T-cell (primary cell): ENCODE measurements at regions not wholly inside any gene's neighbourhood (a gene's known extent, or its start where the extent isn't known, plus 50 kb on each side); places are given as distances from the start of the nearest gene placed in this dataset.

ENCODE experiments used
- ATAC-seq, 4 experiments: fragments of 200-7000 bp in 3 of 4; fragments of 150-1000 bp in 1 of 4; cut with Tn5 transposase; replicated peaks in 1 of 4; 1 replicate in 3 of 4; 2 replicates in 1 of 4; pipeline ENCODE4 v1.10.0; 2021; ENCODE audit warnings: moderate library complexity in 3 of 4, mild to moderate bottlenecking in 2 of 4, moderate number of reproducible peaks in 1 of 4
- CTCF ChIA-PET, 2 donors: fragments of 300-600 bp; sonication (Branson Sonifier 250); formaldehyde crosslinking; loops; one replicate each; lab custom pipeline; 2022; ENCODE audit warnings: antibody characterized with exemption in 2 of 2; lab: Charles Lee
- POLR2A ChIA-PET, 2 donors: fragments of 300-600 bp; sonication (Branson Sonifier 250); formaldehyde crosslinking; loops; one replicate each; lab custom pipeline; 2022; ENCODE audit warnings: antibody characterized with exemption in 2 of 2; lab: Charles Lee
- DNase-seq, 35 experiments: peaks; one replicate each; pipeline versions ENCODE4 v3.0.0 to v3.0.0-alpha.2; 2013 to 2023
- H3K27ac ChIP-seq: one replicate; pipeline ENCODE4 v1.5.1; 2013; ENCODE audit warnings: low read length
- H3K27me3 ChIP-seq, 2 experiments: replicated peaks in 1 of 2; 1 replicate in 1 of 2; 2 replicates in 1 of 2; pipeline versions ENCODE4 v1.6.1 to v1.7.0; 2013; ENCODE audit warnings: low read length in 1 of 2, mixed read lengths in 1 of 2; ENCODE audit not compliant: control insufficient read depth in 2 of 2, insufficient read depth in 2 of 2; ENCODE audit errors: extremely low read depth in 1 of 2
- H3K36me3 ChIP-seq, 2 donors: 1 replicate in 1 of 2; 2 replicates in 1 of 2; pipeline versions ENCODE4 v1.6.1 to v1.7.0; 2013; ENCODE audit warnings: low read length in 1 of 2; ENCODE audit not compliant: control insufficient read depth in 2 of 2, insufficient read depth in 1 of 2; ENCODE audit errors: extremely low read depth in 1 of 2
- H3K4me1 ChIP-seq, 2 experiments: 1 replicate in 1 of 2; 2 replicates in 1 of 2; pipeline versions ENCODE4 v1.6.1 to v1.7.0; 2013; ENCODE audit warnings: low read length in 2 of 2, mixed read lengths in 1 of 2; ENCODE audit not compliant: insufficient read depth in 2 of 2, control insufficient read depth in 1 of 2; ENCODE audit errors: extremely low read depth in 1 of 2
- H3K4me3 ChIP-seq, 2 donors: 1 replicate in 1 of 2; 2 replicates in 1 of 2; pipeline versions ENCODE4 v1.5.1 to v1.7.0; 2013; ENCODE audit warnings: mild to moderate bottlenecking in 2 of 2, low read length in 1 of 2, moderate library complexity in 1 of 2; ENCODE audit not compliant: control insufficient read depth in 1 of 2; ENCODE audit errors: extremely low read depth in 1 of 2
- H3K9me3 ChIP-seq: 2 replicates; pipeline ENCODE4 v1.7.0; 2013
- H3K27ac Mint-ChIP-seq, 2 donors: one replicate each; pipeline ENCODE4 v1.8.0; 2020 to 2021; ENCODE audit warnings: mild to moderate bottlenecking in 2 of 2, mixed read lengths in 2 of 2
- H3K27me3 Mint-ChIP-seq, 2 donors: one replicate each; pipeline ENCODE4 v1.8.0; 2021 to 2022; ENCODE audit warnings: mixed read lengths in 2 of 2
- H3K36me3 Mint-ChIP-seq: one replicate; pipeline ENCODE4 v1.8.0; 2021; ENCODE audit warnings: mixed read lengths
- H3K4me1 Mint-ChIP-seq, 3 donors: one replicate each; pipeline ENCODE4 v1.8.0; 2020 to 2022; ENCODE audit warnings: mixed read lengths in 3 of 3, mild to moderate bottlenecking in 1 of 3
- H3K4me3 Mint-ChIP-seq, 3 donors: one replicate each; pipeline ENCODE4 v1.8.0; 2020 to 2022; ENCODE audit warnings: mild to moderate bottlenecking in 3 of 3, mixed read lengths in 3 of 3, moderate library complexity in 3 of 3
- H3K9me3 Mint-ChIP-seq, 3 donors: one replicate each; pipeline ENCODE4 v1.8.0; 2020 to 2022; ENCODE audit warnings: mixed read lengths in 3 of 3
- WGBS: methylation state at CpG from one replicate; pipeline ENCODE4 v1.1.5; 2013; ENCODE audit warnings: missing lambda C conversion rate; ENCODE audit not compliant: insufficient coverage; 5-methylcytosine and 5-hydroxymethylcytosine counted together

GRCh38 chr18:65527879-65528633, 222.8 kb upstream of the CDH7 start:
- ATAC-seq, result no peak
- CTCF ChIA-PET, result no interaction called here
- H3K9me3 ChIP-seq, result no peaks in the 10 kb centered on the region

GRCh38 chr18:65526099-65526498, 224.7 kb upstream of the CDH7 start:
- Mint-ChIP-seq H3K36me3 (no peaks in the 10 kb centered on the region), H3K4me1 (no peaks in the 10 kb centered on the region), H3K4me3 (no peak overlapping the region), H3K9me3 (peaks cover 18 to 22% (median 18%) of the 10 kb centered on the region in 3 donors), H3K27me3 (no peaks in the 10 kb centered on the region), H3K27ac (no peak overlapping the region)
- no peak overlapping the region for H3K4me3 ChIP-seq
- no peak for ATAC-seq
- no peak overlapping the region for H3K27ac ChIP-seq
- WGBS, result no CpG with 5 or more reads among the region's 1 CpG
- no peaks in the 10 kb centered on the region for H3K27me3 ChIP-seq
- no peaks in the 10 kb centered on the region for H3K36me3 ChIP-seq
- H3K4me1 ChIP-seq, result no peaks in the 10 kb centered on the region
- H3K9me3 ChIP-seq, result no peaks in the 10 kb centered on the region
- DNase-seq, result no peak
- POLR2A ChIA-PET, result no interaction called here
- CTCF ChIA-PET, result no interaction called here

More at GRCh38 chr18:65527879-65528633, 222.8 kb upstream of the CDH7 start:
- no peak overlapping the region for H3K4me3 ChIP-seq
- H3K4me1 ChIP-seq, result no peaks in the 10 kb centered on the region
- H3K4me3 Mint-ChIP-seq, result no peak overlapping the region
- H3K36me3 Mint-ChIP-seq, result no peaks in the 10 kb centered on the region
- DNase-seq, result no peak
- no peaks in the 10 kb centered on the region for H3K27me3 Mint-ChIP-seq
- no peak overlapping the region for H3K27ac ChIP-seq
- no peaks in the 10 kb centered on the region for H3K36me3 ChIP-seq
- no peaks in the 10 kb centered on the region for H3K27me3 ChIP-seq
- POLR2A ChIA-PET, result no interaction called here
- H3K27ac Mint-ChIP-seq, result no peak overlapping the region
- peaks cover 17 to 24% (median 22%) of the 10 kb centered on the region in 3 donors for H3K9me3 Mint-ChIP-seq
- H3K4me1 Mint-ChIP-seq, result no peaks in the 10 kb centered on the region
- no CpG with 5 or more reads among the region's 4 CpGs for WGBS

DNA sequence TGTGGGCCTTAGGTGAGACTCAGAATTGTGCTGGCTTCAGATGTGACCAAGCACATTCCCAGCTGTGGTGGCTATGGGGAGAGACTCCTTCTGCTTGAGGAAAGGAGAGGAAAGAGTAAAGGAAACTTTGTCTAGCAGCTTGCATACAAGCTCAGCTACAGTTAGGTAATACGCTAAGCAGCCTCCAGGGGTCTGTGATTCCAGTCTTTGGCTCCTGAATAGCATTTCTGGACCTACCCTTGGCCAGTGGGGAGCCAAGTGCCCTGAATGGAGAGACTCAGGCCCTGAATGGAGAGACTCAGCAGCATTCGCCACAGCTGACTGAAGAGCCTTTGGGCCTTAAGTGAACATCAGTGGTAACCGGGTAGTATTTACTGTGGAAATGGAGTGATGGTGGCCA, 227.4 kb upstream of the CDH7 start:
- no peak overlapping the region for H3K27ac Mint-ChIP-seq
- H3K27me3 ChIP-seq, result no peaks in the 10 kb centered on the region
- H3K36me3 ChIP-seq, result no peaks in the 10 kb centered on the region
- no peak overlapping the region for H3K4me3 ChIP-seq
- no peaks in the 10 kb centered on the region for H3K36me3 Mint-ChIP-seq
- WGBS, result 96% methylated on average over 3 of the region's 3 CpGs
- peaks cover 13 to 21% (median 13%) of the 10 kb centered on the region in 3 donors for H3K9me3 Mint-ChIP-seq
- H3K4me1 ChIP-seq, result no peaks in the 10 kb centered on the region
- ChIA-PET CTCF (no interaction called here), POLR2A (no interaction called here)
- no peak overlapping the region for H3K27ac ChIP-seq
- H3K27me3 Mint-ChIP-seq, result no peaks in the 10 kb centered on the region
- no peak overlapping the region for H3K4me3 Mint-ChIP-seq
- ATAC-seq, result no peak
- H3K9me3 ChIP-seq, result no peaks in the 10 kb centered on the region
- no peak for DNase-seq
- no peaks in the 10 kb centered on the region for H3K4me1 Mint-ChIP-seq

- H3K9me3 Mint-ChIP-seq, result peaks cover 13 to 21% (median 13%) of the 10 kb centered on the region in 3 donors
- ATAC-seq (no peak), DNase-seq (no peak)
- H3K36me3 ChIP-seq, result no peaks in the 10 kb centered on the region
- no peak overlapping the region for H3K4me3 Mint-ChIP-seq
- ChIA-PET POLR2A (no interaction called here), CTCF (no interaction called here)
- H3K36me3 Mint-ChIP-seq, result no peaks in the 10 kb centered on the region
- H3K27ac ChIP-seq, result no peak overlapping the region
- no peaks in the 10 kb centered on the region for H3K27me3 ChIP-seq
- H3K27ac Mint-ChIP-seq, result no peak overlapping the region
- H3K4me3 ChIP-seq, result no peak overlapping the region
- no peaks in the 10 kb centered on the region for H3K9me3 ChIP-seq
- H3K27me3 Mint-ChIP-seq, result no peaks in the 10 kb centered on the region
- WGBS, result 71% methylated on average over 1 of the region's 4 CpGs
- no peaks in the 10 kb centered on the region for H3K4me1 Mint-ChIP-seq
- no peaks in the 10 kb centered on the region for H3K4me1 ChIP-seq
Observed at GRCh38 chr18:65522907-65523306, 227.9 kb upstream of the CDH7 start.

DNA sequence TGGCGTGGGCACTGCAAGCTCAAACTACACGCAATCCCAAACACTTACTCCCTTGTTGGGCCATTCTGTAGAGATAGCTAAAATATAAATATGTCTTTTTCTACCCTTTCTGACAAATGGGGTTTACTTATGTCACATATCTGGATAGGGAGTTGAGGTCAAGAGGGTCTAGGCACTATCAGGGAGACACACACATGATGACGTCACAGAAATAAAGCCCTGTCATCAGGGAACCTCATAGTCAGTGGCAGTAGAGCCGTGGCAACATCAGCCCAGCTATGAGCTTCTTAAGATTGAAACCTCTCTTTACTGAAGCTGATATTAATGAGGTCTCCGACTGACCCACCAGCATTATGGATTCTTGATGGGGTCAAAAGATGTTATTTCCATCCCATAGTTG, 234.6 kb upstream of the CDH7 start:
- DNase-seq, result no peak
- Histone ChIP-seq H3K27ac (no peak overlapping the region), H3K27me3 (no peaks in the 10 kb centered on the region), H3K4me1 (no peaks in the 10 kb centered on the region), H3K9me3 (no peaks in the 10 kb centered on the region), H3K4me3 (no peak overlapping the region), H3K36me3 (no peaks in the 10 kb centered on the region)
- H3K4me3 Mint-ChIP-seq, result no peak overlapping the region
- ATAC-seq, result no peak
- POLR2A ChIA-PET, result no interaction called here
- peaks cover 3 to 10% (median 9%) of the 10 kb centered on the region in 3 donors for H3K9me3 Mint-ChIP-seq
- CTCF ChIA-PET, result interaction anchor here in 1 of 2 donors (0.6 kb wide), 1 partner anchor 25 kb away, joined by 3 read pairs; no protein-coding TSS in a partner anchor
- WGBS, result no CpG with 5 or more reads among the region's 5 CpGs
- no peaks in the 10 kb centered on the region for H3K4me1 Mint-ChIP-seq
- no peak overlapping the region for H3K27ac Mint-ChIP-seq
- no peaks in the 10 kb centered on the region for H3K36me3 Mint-ChIP-seq
- H3K27me3 Mint-ChIP-seq, result no peaks in the 10 kb centered on the region

DNA sequence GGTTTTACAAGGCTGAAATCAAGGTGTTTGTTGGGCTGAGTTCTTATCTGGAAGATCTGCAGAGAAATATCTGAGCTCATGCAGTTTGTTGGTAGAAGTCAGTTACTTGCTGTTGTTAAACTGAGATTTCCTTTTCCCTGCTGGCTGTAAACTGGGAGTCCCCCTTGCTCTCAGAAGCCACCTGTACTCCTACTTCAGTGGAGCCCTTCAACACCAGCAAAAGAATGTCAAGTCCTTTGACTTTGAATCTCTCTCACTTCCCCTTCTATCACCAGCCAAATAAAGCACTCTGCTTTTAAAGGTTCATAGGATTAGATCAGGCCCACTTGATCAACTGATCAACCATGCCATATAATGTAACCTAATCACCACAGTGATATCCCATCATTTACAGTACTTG, 252.2 kb upstream of the CDH7 start:
- H3K36me3 ChIP-seq, result no peaks in the 10 kb centered on the region
- H3K9me3 ChIP-seq, result no peaks in the 10 kb centered on the region
- CTCF ChIA-PET, result no interaction called here
- POLR2A ChIA-PET, result interaction anchor here in 1 of 2 donors (0.6 kb wide), 1 partner anchor 19 kb away, joined by 3 read pairs; no protein-coding TSS in a partner anchor
- H3K36me3 Mint-ChIP-seq, result no peaks in the 10 kb centered on the region
- no peak overlapping the region for H3K4me3 ChIP-seq
- peaks cover 0 to 18% (median 4%) of the 10 kb centered on the region in 3 donors for H3K9me3 Mint-ChIP-seq
- ATAC-seq (no peak), DNase-seq (no peak)
- H3K27me3 Mint-ChIP-seq, result no peaks in the 10 kb centered on the region
- no peak overlapping the region for H3K27ac ChIP-seq
- H3K27me3 ChIP-seq, result no peaks in the 10 kb centered on the region
- H3K4me3 Mint-ChIP-seq, result no peak overlapping the region
- no peak overlapping the region for H3K27ac Mint-ChIP-seq
- H3K4me1 Mint-ChIP-seq, result no peaks in the 10 kb centered on the region
- H3K4me1 ChIP-seq, result no peaks in the 10 kb centered on the region
